H9 (cell line): ENCODE measurements at regions not wholly inside any gene's neighbourhood (a gene's known extent, or its start where the extent isn't known, plus 50 kb on each side); places are given as distances from the start of the nearest gene placed in this dataset.

ENCODE experiments used
- DNase-seq: peaks from one replicate; pipeline ENCODE4 v3.0.0-alpha.2; 2017
- H2AFZ ChIP-seq: one replicate; pipeline ENCODE4 v1.6.1; 2013; ENCODE audit warnings: mild to moderate bottlenecking, low read length, control low read depth, moderate library complexity
- H2AK5ac ChIP-seq: 2 replicates; pipeline ENCODE4 v1.6.1; 2013; ENCODE audit warnings: low read length, control low read depth, mixed read lengths; ENCODE audit not compliant: insufficient read length
- H2BK120ac ChIP-seq: one replicate; pipeline ENCODE4 v1.6.1; 2013; ENCODE audit warnings: low read depth, mild to moderate bottlenecking, low read length, control low read depth, inconsistent platforms; ENCODE audit not compliant: poor library complexity, severe bottlenecking
- H2BK12ac ChIP-seq: 2 replicates; pipeline ENCODE4 v1.6.1; 2013; ENCODE audit warnings: low read length, control low read depth, mixed read lengths, low read depth; ENCODE audit not compliant: insufficient read length
- H2BK15ac ChIP-seq: 2 replicates; pipeline ENCODE4 v1.6.1; 2013; ENCODE audit warnings: low read depth, low read length, control low read depth
- H2BK20ac ChIP-seq: one replicate; pipeline ENCODE4 v1.6.1; 2013; ENCODE audit warnings: low read depth, mild to moderate bottlenecking, low read length, control low read depth, inconsistent platforms; ENCODE audit not compliant: poor library complexity, severe bottlenecking
- H2BK5ac ChIP-seq: 2 replicates; pipeline ENCODE4 v1.6.1; 2013; ENCODE audit warnings: low read length, control low read depth, mixed read lengths; ENCODE audit not compliant: insufficient read length
- H3K14ac ChIP-seq: 2 replicates; pipeline ENCODE4 v1.6.1; 2013; ENCODE audit warnings: low read length, control low read depth; ENCODE audit not compliant: insufficient read depth
- H3K18ac ChIP-seq: 2 replicates; pipeline ENCODE4 v1.6.1; 2013; ENCODE audit warnings: low read depth, mild to moderate bottlenecking, mixed read lengths, low read length, control low read depth; ENCODE audit not compliant: insufficient read length
- H3K23ac ChIP-seq: 2 replicates; pipeline ENCODE4 v1.6.1; 2013; ENCODE audit warnings: low read length, control low read depth, mixed read lengths, low read depth; ENCODE audit not compliant: insufficient read length
- H3K23me2 ChIP-seq: 2 replicates; pipeline ENCODE4 v1.6.1; 2013; ENCODE audit warnings: low read depth, mild to moderate bottlenecking, mixed read lengths, low read length, control low read depth; ENCODE audit not compliant: insufficient read length, poor library complexity, severe bottlenecking
- H3K27ac ChIP-seq: 2 replicates; pipeline ENCODE4 v1.5.1; 2013; ENCODE audit warnings: low read length, control low read depth, mixed read lengths, low read depth; ENCODE audit not compliant: insufficient read length
- H3K27me3 ChIP-seq: 2 replicates; pipeline ENCODE4 v1.6.1; 2013; ENCODE audit warnings: low read length, control low read depth, inconsistent platforms; ENCODE audit not compliant: insufficient read depth
- H3K4ac ChIP-seq: 2 replicates; pipeline ENCODE4 v1.6.1; 2013; ENCODE audit warnings: low read depth, mild to moderate bottlenecking, control low read depth, inconsistent platforms, low read length, moderate library complexity
- H3K4me1 ChIP-seq: 2 replicates; pipeline ENCODE4 v1.6.1; 2013; ENCODE audit warnings: low read length, control low read depth, inconsistent platforms; ENCODE audit not compliant: insufficient read depth
- H3K4me2 ChIP-seq: 2 replicates; pipeline ENCODE4 v1.6.1; 2013; ENCODE audit warnings: low read length, control low read depth, mixed read lengths; ENCODE audit not compliant: insufficient read length, insufficient read depth
- H3K56ac ChIP-seq: 2 replicates; pipeline ENCODE4 v1.6.1; 2013; ENCODE audit warnings: low read depth, mild to moderate bottlenecking, mixed read lengths, low read length, control low read depth; ENCODE audit not compliant: insufficient read length
- H3K79me1 ChIP-seq: 2 replicates; pipeline ENCODE4 v1.6.1; 2013; ENCODE audit warnings: low read depth, mild to moderate bottlenecking, moderate library complexity, low read length, control low read depth, inconsistent platforms; ENCODE audit not compliant: insufficient read depth, poor library complexity, severe bottlenecking
- H3K79me2 ChIP-seq: 2 replicates; pipeline ENCODE4 v1.6.1; 2013; ENCODE audit warnings: low read length, control low read depth, inconsistent platforms; ENCODE audit not compliant: insufficient read depth
- H3K9ac ChIP-seq: 2 replicates; pipeline ENCODE4 v1.6.1; 2013; ENCODE audit warnings: low read length, control low read depth, mixed read lengths; ENCODE audit not compliant: insufficient read length; ENCODE audit errors: extremely low read depth
- H3K9me3 ChIP-seq: one replicate; pipeline ENCODE4 v1.6.1; 2013; ENCODE audit warnings: low read depth, low read length, inconsistent platforms; ENCODE audit not compliant: control insufficient read depth
- H3T11ph ChIP-seq: one replicate; pipeline ENCODE4 v1.6.1; 2013; ENCODE audit warnings: mild to moderate bottlenecking, low read length, control low read depth, inconsistent platforms
- H4K20me1 ChIP-seq: one replicate; pipeline ENCODE4 v1.6.1; 2013; ENCODE audit not compliant: control insufficient read depth, insufficient read length, insufficient read depth
- H4K5ac ChIP-seq: 2 replicates; pipeline ENCODE4 v1.6.1; 2013; ENCODE audit warnings: low read depth, mild to moderate bottlenecking, mixed read lengths, low read length, control low read depth; ENCODE audit not compliant: insufficient read length
- H4K8ac ChIP-seq: replicated peaks from 2 replicates; pipeline ENCODE4 v1.6.1; 2013; ENCODE audit warnings: low read length, control low read depth, mixed read lengths, low read depth; ENCODE audit not compliant: insufficient read length
- H4K91ac ChIP-seq: 2 replicates; pipeline ENCODE4 v1.6.1; 2013; ENCODE audit warnings: low read depth, mild to moderate bottlenecking, moderate library complexity, mixed read lengths, low read length, control low read depth; ENCODE audit not compliant: insufficient read length
- H3K27ac Mint-ChIP-seq, 3 experiments: 2 replicates in 2 of 3; 3 replicates in 1 of 3; pipeline ENCODE4 v1.8.0; 2020 to 2021; ENCODE audit warnings: mixed read lengths in 3 of 3, mild to moderate bottlenecking in 1 of 3, moderate library complexity in 1 of 3
- H3K27me3 Mint-ChIP-seq: 2 replicates; pipeline ENCODE4 v1.8.0; 2021; ENCODE audit warnings: low read depth, mild to moderate bottlenecking, moderate library complexity, mixed read lengths
- H3K36me3 Mint-ChIP-seq, 3 experiments: 2 replicates in 2 of 3; 3 replicates in 1 of 3; pipeline ENCODE4 v1.8.0; 2020 to 2021; ENCODE audit warnings: low read depth in 3 of 3, mixed read lengths in 3 of 3; ENCODE audit not compliant: insufficient read depth in 1 of 3
- H3K4me1 Mint-ChIP-seq, 2 experiments: 2 replicates each; pipeline ENCODE4 v1.8.0; 2020; ENCODE audit warnings: mixed read lengths in 2 of 2
- H3K4me3 Mint-ChIP-seq, 2 experiments: 2 replicates in 1 of 2; 3 replicates in 1 of 2; pipeline ENCODE4 v1.8.0; 2020 to 2021; ENCODE audit warnings: mild to moderate bottlenecking in 2 of 2, mixed read lengths in 2 of 2, moderate library complexity in 1 of 2
- H3K9me3 Mint-ChIP-seq, 2 experiments: 2 replicates in 1 of 2; 3 replicates in 1 of 2; pipeline ENCODE4 v1.8.0; 2020; ENCODE audit warnings: mild to moderate bottlenecking in 2 of 2, mixed read lengths in 2 of 2, moderate library complexity in 1 of 2
- CTCF ChIP-seq: fragments of 200-600 bp; sonication (generic); conservative IDR thresholded peaks from 3 replicates; pipeline ENCODE4 v1.8.0; 2021; ENCODE audit warnings: antibody characterized with exemption, mild to moderate bottlenecking
- WGBS: extraction: QIAGEN DNeasy Blood & Tissue Kit; methylation state at CpG from one replicate; pipeline ENCODE4 v1.1.7; 2013; ENCODE audit warnings: missing lambda C conversion rate, low lambda C conversion rate, mixed read lengths; ENCODE audit not compliant: insufficient read length; ENCODE audit errors: extremely low coverage; 5-methylcytosine and 5-hydroxymethylcytosine counted together

GRCh38 chr16:11495066-11495407 is 91.7 kb downstream of the LITAF start:
- H3K79me1 ChIP-seq = no peaks in the 10 kb centered on the region
- no peak overlapping the region for H2BK120ac ChIP-seq
- H3K4ac ChIP-seq = no peak overlapping the region
- no peak overlapping the region for H3K4me2 ChIP-seq
- TF ChIP-seq CTCF = no peak
- no peak for DNase-seq
- H2AK5ac ChIP-seq = no peak overlapping the region
- Mint-ChIP-seq H3K27ac (peak overlapping the region in 2 of 3 experiments; percentile 80 to 94; a peak in 2 of 7 replicates), H3K36me3 (peaks cover 0 to 19% (median 0%) of the 10 kb centered on the region in 3 experiments; a peak in 5 of 7 replicates), H3K9me3 (peaks cover 6 to 12% of the 10 kb centered on the region in 2 experiments; a peak in 4 of 5 replicates), H3K27me3 (no peaks in the 10 kb centered on the region), H3K4me3 (no peak overlapping the region), H3K4me1 (peaks cover 24 to 49% of the 10 kb centered on the region in 2 experiments)
- H3K27me3 ChIP-seq = no peaks in the 10 kb centered on the region
- H3K14ac ChIP-seq = no peak overlapping the region
- H4K91ac ChIP-seq = no peak overlapping the region
- no peak overlapping the region for H2BK20ac ChIP-seq
- H2AFZ ChIP-seq = no peak overlapping the region
- H3K9me3 ChIP-seq = no peaks in the 10 kb centered on the region
- peaks cover 2% of the 10 kb centered on the region; the same call in 1 of the 2 replicates for H3K4me1 ChIP-seq
- H3K18ac ChIP-seq = no peak overlapping the region
- H2BK12ac ChIP-seq = no peak overlapping the region
- H4K5ac ChIP-seq = no peak overlapping the region
- no peak overlapping the region for H2BK5ac ChIP-seq
- no peaks in the 10 kb centered on the region for H3K79me2 ChIP-seq
- no peaks in the 10 kb centered on the region for H3K23me2 ChIP-seq
- no peak overlapping the region for H3K27ac ChIP-seq
- H3T11ph ChIP-seq = no peak overlapping the region
- H3K9ac ChIP-seq = no peak overlapping the region
- H4K8ac ChIP-seq = no peak overlapping the region
- H2BK15ac ChIP-seq = no peak overlapping the region
- H3K23ac ChIP-seq = no peak overlapping the region
- H4K20me1 ChIP-seq = no peaks in the 10 kb centered on the region
- WGBS = no CpG with 5 or more reads among the region's 5 CpGs
- no peak overlapping the region for H3K56ac ChIP-seq
